ENCODE measurements at regions not wholly inside any gene's neighbourhood (a gene's known extent, or its start where the extent isn't known, plus 50 kb on each side); places are given as distances from the start of the nearest gene placed in this dataset.

GRCh38 chrX:45518552-45518951 lies 317.9 kb upstream of the DIPK2B start:
- TF ChIP-seq CTCF (IDR thresholded peaks at IDR 0.05; ENCODE audit: low read length) (no peak), EZH2 (IDR thresholded peaks at IDR 0.05; ENCODE audit: borderline replicate concordance, low read length) (no peak)

Data from OCI-LY1 (cell line).